GM12878 (cell line): ENCODE measurements at regions not wholly inside any gene's neighbourhood (a gene's known extent, or its start where the extent isn't known, plus 50 kb on each side); places are given as distances from the start of the nearest gene placed in this dataset.
A peak's percentile ranks its signal among the peaks of the same experiment; 100 is the strongest.

Experiments used
- ATF7 ChIP-seq: fragments of 450-650 bp; IDR thresholded peaks from 2 replicates; pipeline ENCODE4 v1.6.1; 2016; ENCODE audit warnings: low read depth, mild to moderate bottlenecking
- BACH1 ChIP-seq: fragments of 450-650 bp; IDR thresholded peaks from 2 replicates; pipeline ENCODE4 v1.6.1; 2017; ENCODE audit warnings: mild to moderate bottlenecking, borderline replicate concordance
- BCL3 ChIP-seq: IDR thresholded peaks from 2 replicates; pipeline ENCODE4 v1.6.1; 2011; ENCODE audit warnings: borderline replicate concordance, low read depth, mild to moderate bottlenecking, moderate library complexity, low read length; ENCODE audit not compliant: insufficient read depth, poor library complexity, severe bottlenecking
- CHD4 ChIP-seq: fragments of 200-600 bp; sonication (generic); IDR thresholded peaks from 2 replicates; pipeline ENCODE4 v1.6.1; 2016; ENCODE audit warnings: mild to moderate bottlenecking
- CREB1 ChIP-seq: IDR thresholded peaks from 2 replicates; pipeline ENCODE4 v1.6.1; 2012; ENCODE audit warnings: low read depth, mild to moderate bottlenecking, inconsistent platforms
- E2F4 ChIP-seq: IDR thresholded peaks from 2 replicates; pipeline ENCODE4 v1.6.1; 2012; ENCODE audit warnings: low read depth, low read length, improper control_type of control experiment
- ETV6 ChIP-seq, 2 experiments: fragments of 450-650 bp in 1 of 2; IDR thresholded peaks in 1 of 2; conservative IDR thresholded peaks in 1 of 2; 2 replicates each; pipeline ENCODE4 v1.6.1; 2014; ENCODE audit warnings: antibody characterized with exemption in 1 of 2, borderline replicate concordance in 1 of 2, low read depth in 1 of 2, mild to moderate bottlenecking in 1 of 2, moderate library complexity in 1 of 2
- GATAD2B ChIP-seq: fragments of 450-650 bp; conservative IDR thresholded peaks from 2 replicates; pipeline ENCODE4 v1.6.1; 2017; ENCODE audit warnings: low read depth, mild to moderate bottlenecking, moderate library complexity
- HSF1 ChIP-seq: fragments of 150-350 bp; IDR thresholded peaks from 2 replicates; pipeline ENCODE4 v1.6.1; 2014; ENCODE audit warnings: mild to moderate bottlenecking, low read depth, low read length
- MYB ChIP-seq: fragments of 150-350 bp; IDR thresholded peaks from 2 replicates; pipeline ENCODE4 v1.6.1; 2014; ENCODE audit warnings: mild to moderate bottlenecking, low read depth, low read length, borderline replicate concordance
- PKNOX1 ChIP-seq: fragments of 450-650 bp; IDR thresholded peaks from 2 replicates; pipeline ENCODE4 v1.6.1; 2016; ENCODE audit warnings: mild to moderate bottlenecking
- RAD51 ChIP-seq: fragments of 450-650 bp; IDR thresholded peaks from 2 replicates; pipeline ENCODE4 v1.6.1; 2016; ENCODE audit warnings: moderate library complexity, mild to moderate bottlenecking, inconsistent platforms
- RB1 ChIP-seq: fragments of 450-650 bp; formaldehyde crosslinking; IDR thresholded peaks from 2 replicates; pipeline ENCODE4 v1.6.1; 2017; ENCODE audit warnings: mild to moderate bottlenecking, borderline replicate concordance
- RCOR1 ChIP-seq: conservative IDR thresholded peaks from 2 replicates; pipeline ENCODE4 v1.6.1; 2012; ENCODE audit warnings: low read depth, low read length, improper control_type of control experiment
- SUZ12 ChIP-seq: fragments of 200-600 bp; sonication (generic); IDR thresholded peaks from one replicate; pipeline ENCODE4 v1.6.1; 2018; ENCODE audit warnings: antibody characterized with exemption, mild to moderate bottlenecking; ENCODE audit not compliant: unreplicated experiment
- ZNF687 ChIP-seq: fragments of 450-650 bp; IDR thresholded peaks from 2 replicates; pipeline ENCODE4 v1.6.1; 2017; ENCODE audit warnings: mild to moderate bottlenecking, moderate library complexity
- TF ChIP-seq, protein P1 (sequence below): IDR thresholded peaks from 2 replicates; pipeline ENCODE4 v1.6.1; 2012; ENCODE audit warnings: mild to moderate bottlenecking, low read depth, low read length

DNA sequence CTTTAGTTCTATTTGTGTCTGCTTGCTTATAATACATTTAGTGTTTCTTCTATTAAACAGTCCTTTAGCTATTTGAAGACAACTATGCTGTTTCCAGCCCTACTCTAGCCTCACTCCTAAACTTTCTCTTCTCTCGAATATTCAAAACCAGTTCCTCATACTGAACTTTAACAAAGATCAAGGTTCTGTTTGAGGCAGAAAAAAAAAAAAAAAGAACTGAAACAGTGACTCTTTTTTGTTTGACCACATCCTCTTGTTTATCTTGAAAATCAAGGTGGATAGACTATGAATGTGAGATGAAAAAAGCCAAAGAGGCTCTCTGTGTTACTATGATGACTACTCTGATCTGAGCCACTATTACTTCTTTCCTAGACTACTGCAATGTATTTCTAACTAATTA is 154.3 kb downstream of the ZNF365 start (continued):
- TF ChIP-seq ZNF687 (no peak; the same call in 1 of the 2 replicates), HSF1 (no peak), E2F4 (no peak), CREB1 (no peak), RB1 (no peak), ATF7 (peak; percentile 84), MYB (no peak), RAD51 (no peak; the same call in 1 of the 2 replicates), CHD4 (no peak), BACH1 (peak; percentile 53; the same call in 1 of the 2 replicates), RCOR1 (peak; percentile 84; the same call in 1 of the 2 replicates), PKNOX1 (0 out of 2 replicates have a peak, but pooled peaks have one; percentile 4), BCL3 (no peak), ETV6 (conservative IDR thresholded peaks at IDR 0.05 in 1 of 2, IDR thresholded peaks at IDR 0.05 in 1 of 2; ENCODE audit: borderline replicate concordance in 1 of 2, low read depth in 1 of 2) (peak in 1 of 2 experiments; percentile 29; a peak in 1 of 4 replicates), GATAD2B (no peak), SUZ12 (no peak)
- TF ChIP-seq, protein P1, sequence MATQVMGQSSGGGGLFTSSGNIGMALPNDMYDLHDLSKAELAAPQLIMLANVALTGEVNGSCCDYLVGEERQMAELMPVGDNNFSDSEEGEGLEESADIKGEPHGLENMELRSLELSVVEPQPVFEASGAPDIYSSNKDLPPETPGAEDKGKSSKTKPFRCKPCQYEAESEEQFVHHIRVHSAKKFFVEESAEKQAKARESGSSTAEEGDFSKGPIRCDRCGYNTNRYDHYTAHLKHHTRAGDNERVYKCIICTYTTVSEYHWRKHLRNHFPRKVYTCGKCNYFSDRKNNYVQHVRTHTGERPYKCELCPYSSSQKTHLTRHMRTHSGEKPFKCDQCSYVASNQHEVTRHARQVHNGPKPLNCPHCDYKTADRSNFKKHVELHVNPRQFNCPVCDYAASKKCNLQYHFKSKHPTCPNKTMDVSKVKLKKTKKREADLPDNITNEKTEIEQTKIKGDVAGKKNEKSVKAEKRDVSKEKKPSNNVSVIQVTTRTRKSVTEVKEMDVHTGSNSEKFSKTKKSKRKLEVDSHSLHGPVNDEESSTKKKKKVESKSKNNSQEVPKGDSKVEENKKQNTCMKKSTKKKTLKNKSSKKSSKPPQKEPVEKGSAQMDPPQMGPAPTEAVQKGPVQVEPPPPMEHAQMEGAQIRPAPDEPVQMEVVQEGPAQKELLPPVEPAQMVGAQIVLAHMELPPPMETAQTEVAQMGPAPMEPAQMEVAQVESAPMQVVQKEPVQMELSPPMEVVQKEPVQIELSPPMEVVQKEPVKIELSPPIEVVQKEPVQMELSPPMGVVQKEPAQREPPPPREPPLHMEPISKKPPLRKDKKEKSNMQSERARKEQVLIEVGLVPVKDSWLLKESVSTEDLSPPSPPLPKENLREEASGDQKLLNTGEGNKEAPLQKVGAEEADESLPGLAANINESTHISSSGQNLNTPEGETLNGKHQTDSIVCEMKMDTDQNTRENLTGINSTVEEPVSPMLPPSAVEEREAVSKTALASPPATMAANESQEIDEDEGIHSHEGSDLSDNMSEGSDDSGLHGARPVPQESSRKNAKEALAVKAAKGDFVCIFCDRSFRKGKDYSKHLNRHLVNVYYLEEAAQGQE: no peak
